GM12878 (cell line): ENCODE measurements at regions not wholly inside any gene's neighbourhood (a gene's known extent, or its start where the extent isn't known, plus 50 kb on each side); places are given as distances from the start of the nearest gene placed in this dataset.

Experiments
- CEBPZ ChIP-seq: fragments of 150-350 bp; IDR thresholded peaks from 2 replicates; pipeline ENCODE4 v1.6.1; 2016; ENCODE audit warnings: low read depth, low read length
- CTCF ChIP-seq, 3 experiments: IDR thresholded peaks in 2 of 3; conservative IDR thresholded peaks in 1 of 3; 2 replicates each; pipeline ENCODE4 v1.5.1; 2011; ENCODE audit warnings: low read depth in 3 of 3, low read length in 3 of 3, mild to moderate bottlenecking in 3 of 3, control low read depth in 2 of 3, moderate library complexity in 2 of 3, inconsistent platforms in 1 of 3, mixed read lengths in 1 of 3; ENCODE audit not compliant: control insufficient read depth in 2 of 3, insufficient read depth in 1 of 3; ENCODE audit errors: extremely low read depth in 1 of 3
- E2F4 ChIP-seq: IDR thresholded peaks from 2 replicates; pipeline ENCODE4 v1.6.1; 2012; ENCODE audit warnings: low read depth, low read length, improper control_type of control experiment
- ETV6 ChIP-seq, 2 experiments: fragments of 450-650 bp in 1 of 2; IDR thresholded peaks in 1 of 2; conservative IDR thresholded peaks in 1 of 2; 2 replicates each; pipeline ENCODE4 v1.6.1; 2014; ENCODE audit warnings: antibody characterized with exemption in 1 of 2, borderline replicate concordance in 1 of 2, low read depth in 1 of 2, mild to moderate bottlenecking in 1 of 2, moderate library complexity in 1 of 2
- HDAC2 ChIP-seq: fragments of 200-600 bp; sonication (generic); IDR thresholded peaks from 2 replicates; pipeline ENCODE4 v1.6.1; 2017
- NRF1 ChIP-seq: conservative IDR thresholded peaks from 2 replicates; pipeline ENCODE4 v1.6.1; 2011; ENCODE audit warnings: mild to moderate bottlenecking, low read depth, low read length, improper control_type of control experiment
- PBX3 ChIP-seq: IDR thresholded peaks from 2 replicates; pipeline ENCODE4 v1.6.1; 2011; ENCODE audit warnings: mild to moderate bottlenecking, low read depth, low read length, moderate library complexity; ENCODE audit not compliant: insufficient replicate concordance
- POLR2A ChIP-seq: IDR thresholded peaks from 2 replicates; pipeline ENCODE4 v1.6.1; 2011; ENCODE audit warnings: low read depth, mild to moderate bottlenecking, low read length
- REST ChIP-seq: IDR thresholded peaks from 2 replicates; pipeline ENCODE4 v1.6.1; 2012; ENCODE audit warnings: mild to moderate bottlenecking, low read depth, low read length
- SIN3A ChIP-seq: IDR thresholded peaks from 2 replicates; pipeline ENCODE4 v1.6.1; 2012; ENCODE audit warnings: low read depth, low read length, improper control_type of control experiment
- SMC3 ChIP-seq: IDR thresholded peaks from 2 replicates; pipeline ENCODE4 v1.6.1; 2011; ENCODE audit warnings: low read length, improper control_type of control experiment, borderline replicate concordance
- TAF1 ChIP-seq: IDR thresholded peaks from 2 replicates; pipeline ENCODE4 v1.6.1; 2011; ENCODE audit warnings: mild to moderate bottlenecking, low read depth, low read length, borderline replicate concordance

- TF ChIP-seq NRF1 = no peak
- TF ChIP-seq POLR2A = no peak
- TF ChIP-seq CEBPZ = no peak
- no peak for TF ChIP-seq TAF1
- no peak for TF ChIP-seq SMC3
- TF ChIP-seq E2F4 = no peak
- TF ChIP-seq PBX3 = no peak
- TF ChIP-seq REST = no peak
- TF ChIP-seq HDAC2 = no peak
- no peak for TF ChIP-seq CTCF (IDR thresholded peaks at IDR 0.05 in 2 of 3, conservative IDR thresholded peaks at IDR 0.05 in 1 of 3; ENCODE audit: control insufficient read depth in 2 of 3, extremely low read depth in 1 of 3, insufficient read depth in 1 of 3, low read depth in 3 of 3, low read length in 3 of 3)
- no peak for TF ChIP-seq ETV6 (conservative IDR thresholded peaks at IDR 0.05 in 1 of 2, IDR thresholded peaks at IDR 0.05 in 1 of 2; ENCODE audit: borderline replicate concordance in 1 of 2, low read depth in 1 of 2)
- TF ChIP-seq SIN3A = no peak
Observed at GRCh38 chr18:42614619-42615293, 500.7 kb downstream of the RIT2 start.
